Left lung (tissue), 4 donors: ENCODE measurements at regions not wholly inside any gene's neighbourhood (a gene's known extent, or its start where the extent isn't known, plus 50 kb on each side); places are given as distances from the start of the nearest gene placed in this dataset.
"Not testable (repeated sequence)": the region's sequence is repeated elsewhere in the genome, so short reads cannot be mapped to it uniquely, and the experiment has no call there.

ENCODE experiments used
- ATAC-seq: fragments of 200-7000 bp; cut with Tn5 transposase; one replicate; pipeline ENCODE4 v1.9.1; 2020; ENCODE audit warnings: moderate library complexity
- DNase-seq, 4 donors: peaks; one replicate each; pipeline ENCODE4 v3.0.0-alpha.2; 2013 to 2020
- H3K27ac ChIP-seq, 2 donors: fragments of 200-600 bp; sonication (generic) in 1 of 2; one replicate each; pipeline versions ENCODE4 v1.5.0 to v1.8.0; 2020 to 2021
- H3K27me3 ChIP-seq, 2 donors: fragments of 200-600 bp; sonication (generic) in 1 of 2; one replicate each; pipeline versions ENCODE4 v1.5.0 to v1.8.0; 2020 to 2021
- H3K36me3 ChIP-seq, 2 donors: fragments of 200-600 bp; sonication (generic) in 1 of 2; one replicate each; pipeline versions ENCODE4 v1.5.0 to v1.8.0; 2020 to 2021
- H3K4me1 ChIP-seq, 2 donors: fragments of 200-600 bp; one replicate each; pipeline ENCODE4 v1.8.0; 2021
- H3K4me3 ChIP-seq, 2 donors: fragments of 200-600 bp; sonication (generic) in 1 of 2; one replicate each; pipeline versions ENCODE4 v1.5.0 to v1.8.0; 2020 to 2021; ENCODE audit warnings: mild to moderate bottlenecking in 1 of 2
- H3K9me3 ChIP-seq, 2 donors: fragments of 200-600 bp; sonication (generic) in 1 of 2; one replicate each; pipeline versions ENCODE4 v1.5.0 to v1.8.0; 2020 to 2021
- CTCF ChIP-seq, 2 donors: fragments of 200-600 bp; sonication (generic) in 1 of 2; IDR thresholded peaks; one replicate each; pipeline versions ENCODE4 v1.5.0 to v1.8.0; 2021; ENCODE audit warnings: antibody characterized with exemption in 2 of 2
- intact Hi-C, 2 donors: fragments of 100-400 bp; cut with DNase I; formaldehyde crosslinking; loops; one replicate each; pipeline versions ENCODE4 v1.11.2 to v1.14.2; 2022
- donor health status: DM: no; HTN: yes; CAD: no.
- donor health status: DM: no; HTN: no; CAD: no.

- H3K4me3 ChIP-seq, H3K36me3 ChIP-seq, intact Hi-C loops, H3K27ac ChIP-seq, H3K9me3 ChIP-seq, ATAC-seq, H3K27me3 ChIP-seq, DNase-seq: not testable (repeated sequence)
- H3K4me1 ChIP-seq, result peaks cover 0 to 50% of the 10 kb centered on the region in 2 donors
These were observed 84.3 kb downstream of the IRS2 start for GRCh38 chr13:109702030-109702597.

- Histone ChIP-seq H3K27ac (peak overlapping the region in 1 of 2 donors; percentile 34), H3K4me3 (no peak overlapping the region), H3K36me3 (no peaks in the 10 kb centered on the region), H3K27me3 (no peaks in the 10 kb centered on the region), H3K4me1 (peaks cover 0 to 38% of the 10 kb centered on the region in 2 donors), H3K9me3 (no peaks in the 10 kb centered on the region)
- no peak for TF ChIP-seq CTCF (IDR thresholded peaks at IDR 0.05)
- ATAC-seq (peak; percentile 77), DNase-seq (peak in 3 of 4 donors; percentile 48 to 78 (median 75))
- intact Hi-C loops, result no loop called here
These were observed 86.2 kb downstream of the IRS2 start for GRCh38 chr13:109700176-109700575.

GRCh38 chr13:109699628-109700071, 86.7 kb downstream of the IRS2 start:
- DNase-seq, result no peak
- Histone ChIP-seq H3K9me3 (no peaks in the 10 kb centered on the region), H3K27me3 (no peaks in the 10 kb centered on the region), H3K4me1 (peaks cover 0 to 33% of the 10 kb centered on the region in 2 donors), H3K4me3 (no peak overlapping the region), H3K36me3 (no peaks in the 10 kb centered on the region), H3K27ac (peak overlapping the region in 1 of 2 donors; percentile 34)
- intact Hi-C loops, result no loop called here
- no peak for ATAC-seq
- no peak for TF ChIP-seq CTCF (IDR thresholded peaks at IDR 0.05)

- peaks cover 0 to 29% of the 10 kb centered on the region in 2 donors for H3K4me1 ChIP-seq
- DNase-seq, result no peak
- no peak for TF ChIP-seq CTCF (IDR thresholded peaks at IDR 0.05)
- no peaks in the 10 kb centered on the region for H3K27me3 ChIP-seq
- H3K27ac ChIP-seq, result peak overlapping the region in 1 of 2 donors; percentile 5
- intact Hi-C loops, result no loop called here
- H3K36me3 ChIP-seq, result no peaks in the 10 kb centered on the region
- H3K4me3 ChIP-seq, result no peak overlapping the region
- ATAC-seq, result peak; percentile 39
- H3K9me3 ChIP-seq, result no peaks in the 10 kb centered on the region
These were observed 87.6 kb downstream of the IRS2 start for GRCh38 chr13:109698779-109699178.

- Histone ChIP-seq H3K27me3 (no peaks in the 10 kb centered on the region), H3K36me3 (no peaks in the 10 kb centered on the region), H3K4me1 (peaks cover 0 to 29% of the 10 kb centered on the region in 2 donors), H3K9me3 (no peaks in the 10 kb centered on the region), H3K27ac (no peak overlapping the region), H3K4me3 (no peak overlapping the region)
- ATAC-seq (no peak), DNase-seq (no peak)
- TF ChIP-seq CTCF (IDR thresholded peaks at IDR 0.05), result no peak
- intact Hi-C loops, result no loop called here
These were observed 88.4 kb downstream of the IRS2 start for GRCh38 chr13:109697936-109698335.
